SK-N-MC (cell line): ENCODE measurements at regions not wholly inside any gene's neighbourhood (a gene's known extent, or its start where the extent isn't known, plus 50 kb on each side); places are given as distances from the start of the nearest gene placed in this dataset.

ENCODE experiments used
- EZH2 ChIP-seq: fragments of 200-600 bp; sonication (generic); IDR thresholded peaks from one replicate; pipeline ENCODE4 v1.6.1; 2017; ENCODE audit warnings: antibody characterized with exemption
- POLR2AphosphoS5 ChIP-seq: IDR thresholded peaks from 2 replicates; pipeline ENCODE4 v1.6.1; 2012; ENCODE audit warnings: mild to moderate bottlenecking, low read depth, low read length, borderline replicate concordance

DNA sequence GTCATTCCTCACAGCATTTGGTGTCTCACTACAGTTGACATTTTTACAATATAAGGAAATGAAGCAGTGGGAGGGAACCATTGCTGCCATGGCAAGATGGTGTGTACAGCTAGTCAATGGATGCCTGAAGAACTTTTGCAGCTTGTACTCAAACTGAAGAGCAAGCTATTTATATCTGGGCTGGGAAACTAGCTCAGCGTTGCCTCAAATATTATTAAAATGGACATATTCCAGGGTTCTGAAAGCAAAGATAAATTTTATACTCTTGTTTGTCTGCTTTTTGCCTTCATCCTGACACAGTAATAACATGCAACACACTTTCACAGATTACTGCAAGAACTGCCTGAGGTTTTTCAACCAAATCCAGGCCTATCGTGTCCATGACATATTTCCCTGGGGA is 156.4 kb upstream of the COL21A1 start:
- no peak for TF ChIP-seq EZH2
- no peak for TF ChIP-seq POLR2AphosphoS5
